ENCODE measurements at regions not wholly inside any gene's neighbourhood (a gene's known extent, or its start where the extent isn't known, plus 50 kb on each side); places are given as distances from the start of the nearest gene placed in this dataset.

DNA sequence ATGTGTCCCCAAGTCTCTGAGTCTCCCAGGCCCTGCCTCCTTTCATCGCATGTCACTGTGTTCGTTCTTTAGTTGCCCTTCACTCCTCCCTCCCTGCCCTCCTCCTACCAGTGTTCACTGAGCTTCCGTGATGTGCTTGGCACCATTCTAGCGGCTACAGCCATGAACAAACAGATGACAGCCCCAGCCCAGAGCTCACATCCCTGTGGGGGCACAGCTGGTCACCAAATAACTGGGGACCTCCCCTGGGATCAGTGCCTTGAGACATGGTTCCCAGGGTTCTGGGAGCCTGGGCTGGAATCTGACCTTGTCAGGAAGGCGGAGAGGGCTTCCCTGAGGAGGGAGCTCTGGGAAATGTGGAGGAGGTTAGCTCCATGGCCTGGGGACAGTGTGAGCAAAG is 320.7 kb downstream of the PTPRU start:
- no peak for DNase-seq
- Histone ChIP-seq H3K9ac (ENCODE audit: insufficient read depth in 1 of 2, low read length in 2 of 2) (no peak overlapping the region), H3K9me3 (ENCODE audit: control insufficient read depth in 4 of 4, insufficient read depth in 3 of 4, low read length in 3 of 4) (peaks cover 0 to 4% (median 0%) of the 10 kb centered on the region in 4 donors), H3K27me3 (ENCODE audit: control insufficient read depth in 3 of 3, insufficient read depth in 3 of 3, low read length in 2 of 3) (peaks cover 0 to 4% (median 0%) of the 10 kb centered on the region in 3 donors), H3K4me1 (ENCODE audit: control insufficient read depth in 5 of 5, insufficient read depth in 5 of 5, low read length in 5 of 5) (peaks cover 0 to 2% (median 0%) of the 10 kb centered on the region in 5 donors), H3K27ac (ENCODE audit: low read depth in 1 of 2, low read length in 1 of 2) (no peak overlapping the region), H3K36me3 (ENCODE audit: control insufficient read depth in 4 of 4, insufficient read depth in 4 of 4, low read length in 4 of 4) (no peaks in the 10 kb centered on the region), H3K4me3 (no peak overlapping the region)
- WGBS, 2 donors = 79 to 87% methylated on average over 5 of the region's 5 CpGs
- TF ChIP-seq, protein P1, sequence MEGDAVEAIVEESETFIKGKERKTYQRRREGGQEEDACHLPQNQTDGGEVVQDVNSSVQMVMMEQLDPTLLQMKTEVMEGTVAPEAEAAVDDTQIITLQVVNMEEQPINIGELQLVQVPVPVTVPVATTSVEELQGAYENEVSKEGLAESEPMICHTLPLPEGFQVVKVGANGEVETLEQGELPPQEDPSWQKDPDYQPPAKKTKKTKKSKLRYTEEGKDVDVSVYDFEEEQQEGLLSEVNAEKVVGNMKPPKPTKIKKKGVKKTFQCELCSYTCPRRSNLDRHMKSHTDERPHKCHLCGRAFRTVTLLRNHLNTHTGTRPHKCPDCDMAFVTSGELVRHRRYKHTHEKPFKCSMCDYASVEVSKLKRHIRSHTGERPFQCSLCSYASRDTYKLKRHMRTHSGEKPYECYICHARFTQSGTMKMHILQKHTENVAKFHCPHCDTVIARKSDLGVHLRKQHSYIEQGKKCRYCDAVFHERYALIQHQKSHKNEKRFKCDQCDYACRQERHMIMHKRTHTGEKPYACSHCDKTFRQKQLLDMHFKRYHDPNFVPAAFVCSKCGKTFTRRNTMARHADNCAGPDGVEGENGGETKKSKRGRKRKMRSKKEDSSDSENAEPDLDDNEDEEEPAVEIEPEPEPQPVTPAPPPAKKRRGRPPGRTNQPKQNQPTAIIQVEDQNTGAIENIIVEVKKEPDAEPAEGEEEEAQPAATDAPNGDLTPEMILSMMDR (IDR thresholded peaks at IDR 0.05; ENCODE audit: control extremely low read depth, extremely low read depth) = no peak
- no peak for ATAC-seq (ENCODE audit: insufficient read depth, low FRiP score)

- DNase-seq = no peak
- Histone ChIP-seq H3K4me3 (no peak overlapping the region), H3K27me3 (ENCODE audit: control insufficient read depth in 3 of 3, insufficient read depth in 3 of 3, low read length in 2 of 3) (peaks cover 0 to 4% (median 0%) of the 10 kb centered on the region in 3 donors), H3K27ac (ENCODE audit: low read depth in 1 of 2, low read length in 1 of 2) (no peak overlapping the region), H3K9me3 (ENCODE audit: control insufficient read depth in 4 of 4, insufficient read depth in 3 of 4, low read length in 3 of 4) (peaks cover 0 to 2% (median 0%) of the 10 kb centered on the region in 4 donors), H3K36me3 (ENCODE audit: control insufficient read depth in 4 of 4, insufficient read depth in 4 of 4, low read length in 4 of 4) (no peaks in the 10 kb centered on the region), H3K9ac (ENCODE audit: insufficient read depth in 1 of 2, low read length in 2 of 2) (no peak overlapping the region), H3K4me1 (ENCODE audit: control insufficient read depth in 5 of 5, insufficient read depth in 5 of 5, low read length in 5 of 5) (peaks cover 0 to 2% (median 0%) of the 10 kb centered on the region in 5 donors)
- TF ChIP-seq, protein P1 (IDR thresholded peaks at IDR 0.05; ENCODE audit: control extremely low read depth, extremely low read depth) = no peak
- WGBS, 2 donors = 68 to 73% methylated on average over 4 of the region's 4 CpGs
- no peak for ATAC-seq (ENCODE audit: insufficient read depth, low FRiP score)
Observed at GRCh38 chr1:29556657-29557056, 320.3 kb downstream of the PTPRU start.

DNA sequence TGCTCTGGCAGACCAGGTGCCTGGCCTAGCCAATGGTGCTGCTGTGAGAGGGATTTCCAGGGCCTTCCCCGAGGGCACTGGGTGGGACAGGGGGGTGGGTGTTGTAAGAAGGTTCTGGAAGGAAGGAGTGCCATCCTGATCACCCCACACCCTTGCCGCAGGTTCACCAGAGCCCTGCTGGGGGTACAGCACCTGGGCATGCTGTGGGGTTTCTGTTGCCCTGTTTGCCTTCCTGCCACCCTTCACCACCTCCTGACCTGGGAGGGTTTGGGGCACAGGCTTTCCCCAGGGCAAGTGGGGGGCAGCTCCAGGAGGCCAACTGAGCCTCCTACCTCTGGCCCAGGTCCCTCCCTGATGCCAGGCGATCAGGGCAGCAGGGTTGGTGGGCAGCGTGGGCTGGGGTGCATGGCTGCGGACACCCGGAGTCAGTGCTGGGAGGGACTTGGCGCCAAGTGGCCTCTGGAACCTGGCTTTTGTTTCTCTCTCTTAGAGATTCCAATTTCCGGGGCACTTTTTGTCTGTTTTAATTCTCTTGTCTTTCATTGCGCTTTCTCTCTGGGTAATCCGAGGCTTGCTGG is 318.8 kb downstream of the PTPRU start:
- no peaks in the 10 kb centered on the region for H3K36me3 ChIP-seq (ENCODE audit: control insufficient read depth in 4 of 4, insufficient read depth in 4 of 4, low read length in 4 of 4)
- WGBS, 2 donors = 38 to 88% methylated on average over 10 of the region's 10 CpGs
- peaks cover 0 to 4% (median 0%) of the 10 kb centered on the region in 3 donors for H3K27me3 ChIP-seq (ENCODE audit: control insufficient read depth in 3 of 3, insufficient read depth in 3 of 3, low read length in 2 of 3)
- TF ChIP-seq, protein P1 (IDR thresholded peaks at IDR 0.05; ENCODE audit: control extremely low read depth, extremely low read depth) = no peak
- no peak overlapping the region for H3K9ac ChIP-seq (ENCODE audit: insufficient read depth in 1 of 2, low read length in 2 of 2)
- ATAC-seq (ENCODE audit: insufficient read depth, low FRiP score) (no peak), DNase-seq (no peak)
- H3K9me3 ChIP-seq (ENCODE audit: control insufficient read depth in 4 of 4, insufficient read depth in 3 of 4, low read length in 3 of 4) = no peaks in the 10 kb centered on the region
- no peak overlapping the region for H3K27ac ChIP-seq (ENCODE audit: low read depth in 1 of 2, low read length in 1 of 2)
- H3K4me3 ChIP-seq = no peak overlapping the region
- H3K4me1 ChIP-seq (ENCODE audit: control insufficient read depth in 5 of 5, insufficient read depth in 5 of 5, low read length in 5 of 5) = peaks cover 0 to 2% (median 0%) of the 10 kb centered on the region in 5 donors
